ENCODE measurements at regions not wholly inside any gene's neighbourhood (a gene's known extent, or its start where the extent isn't known, plus 50 kb on each side); places are given as distances from the start of the nearest gene placed in this dataset.

DNA sequence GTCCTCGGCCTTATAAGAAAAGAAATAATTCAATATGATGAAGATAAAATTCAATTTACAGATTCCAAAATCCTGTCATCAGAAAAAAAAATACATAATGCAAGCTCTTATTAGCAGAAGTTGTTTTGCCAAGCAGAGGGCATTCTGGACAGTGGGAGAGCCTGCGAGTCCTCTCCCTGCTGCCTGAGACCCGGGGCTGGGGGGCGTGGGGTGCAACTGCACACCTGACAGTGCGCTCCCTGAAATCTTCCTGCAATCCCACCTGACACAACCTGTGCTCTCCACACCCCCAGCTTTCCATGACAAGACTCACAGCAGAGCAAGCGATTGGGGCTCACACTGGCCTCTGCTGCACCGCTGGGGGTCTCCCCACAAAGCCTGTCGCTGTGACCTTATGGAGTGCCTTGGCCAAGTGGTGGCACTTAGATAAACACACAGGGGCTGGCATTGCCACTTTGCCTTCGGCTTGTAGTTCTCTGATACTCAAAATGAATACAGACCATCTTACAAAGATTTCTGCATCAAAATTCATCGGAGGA lies 130.3 kb upstream of the PDE10A start:
- TF ChIP-seq TCF7 (CRISPR knock-in tag; IDR thresholded peaks at IDR 0.05; ENCODE audit: low read depth) (no peak), MYBL2 (CRISPR knock-in tag; IDR thresholded peaks at IDR 0.05) (no peak), GTF2I (CRISPR knock-in tag; conservative IDR thresholded peaks at IDR 0.05) (no peak), CREB1 (CRISPR knock-in tag; IDR thresholded peaks at IDR 0.05) (no peak), IRF2 (CRISPR knock-in tag; IDR thresholded peaks at IDR 0.05; ENCODE audit: borderline replicate concordance, low read depth) (no peak), JAZF1 (CRISPR knock-in tag; IDR thresholded peaks at IDR 0.05) (no peak), SOX15 (CRISPR knock-in tag; IDR thresholded peaks at IDR 0.05) (no peak)
- TF ChIP-seq, protein P1, sequence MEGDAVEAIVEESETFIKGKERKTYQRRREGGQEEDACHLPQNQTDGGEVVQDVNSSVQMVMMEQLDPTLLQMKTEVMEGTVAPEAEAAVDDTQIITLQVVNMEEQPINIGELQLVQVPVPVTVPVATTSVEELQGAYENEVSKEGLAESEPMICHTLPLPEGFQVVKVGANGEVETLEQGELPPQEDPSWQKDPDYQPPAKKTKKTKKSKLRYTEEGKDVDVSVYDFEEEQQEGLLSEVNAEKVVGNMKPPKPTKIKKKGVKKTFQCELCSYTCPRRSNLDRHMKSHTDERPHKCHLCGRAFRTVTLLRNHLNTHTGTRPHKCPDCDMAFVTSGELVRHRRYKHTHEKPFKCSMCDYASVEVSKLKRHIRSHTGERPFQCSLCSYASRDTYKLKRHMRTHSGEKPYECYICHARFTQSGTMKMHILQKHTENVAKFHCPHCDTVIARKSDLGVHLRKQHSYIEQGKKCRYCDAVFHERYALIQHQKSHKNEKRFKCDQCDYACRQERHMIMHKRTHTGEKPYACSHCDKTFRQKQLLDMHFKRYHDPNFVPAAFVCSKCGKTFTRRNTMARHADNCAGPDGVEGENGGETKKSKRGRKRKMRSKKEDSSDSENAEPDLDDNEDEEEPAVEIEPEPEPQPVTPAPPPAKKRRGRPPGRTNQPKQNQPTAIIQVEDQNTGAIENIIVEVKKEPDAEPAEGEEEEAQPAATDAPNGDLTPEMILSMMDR (IDR thresholded peaks at IDR 0.05): no peak
- TF ChIP-seq, protein P2, sequence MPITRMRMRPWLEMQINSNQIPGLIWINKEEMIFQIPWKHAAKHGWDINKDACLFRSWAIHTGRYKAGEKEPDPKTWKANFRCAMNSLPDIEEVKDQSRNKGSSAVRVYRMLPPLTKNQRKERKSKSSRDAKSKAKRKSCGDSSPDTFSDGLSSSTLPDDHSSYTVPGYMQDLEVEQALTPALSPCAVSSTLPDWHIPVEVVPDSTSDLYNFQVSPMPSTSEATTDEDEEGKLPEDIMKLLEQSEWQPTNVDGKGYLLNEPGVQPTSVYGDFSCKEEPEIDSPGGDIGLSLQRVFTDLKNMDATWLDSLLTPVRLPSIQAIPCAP (CRISPR knock-in tag; IDR thresholded peaks at IDR 0.05): no peak
- TF ChIP-seq, protein P3, sequence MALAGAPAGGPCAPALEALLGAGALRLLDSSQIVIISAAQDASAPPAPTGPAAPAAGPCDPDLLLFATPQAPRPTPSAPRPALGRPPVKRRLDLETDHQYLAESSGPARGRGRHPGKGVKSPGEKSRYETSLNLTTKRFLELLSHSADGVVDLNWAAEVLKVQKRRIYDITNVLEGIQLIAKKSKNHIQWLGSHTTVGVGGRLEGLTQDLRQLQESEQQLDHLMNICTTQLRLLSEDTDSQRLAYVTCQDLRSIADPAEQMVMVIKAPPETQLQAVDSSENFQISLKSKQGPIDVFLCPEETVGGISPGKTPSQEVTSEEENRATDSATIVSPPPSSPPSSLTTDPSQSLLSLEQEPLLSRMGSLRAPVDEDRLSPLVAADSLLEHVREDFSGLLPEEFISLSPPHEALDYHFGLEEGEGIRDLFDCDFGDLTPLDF (CRISPR knock-in tag; IDR thresholded peaks at IDR 0.05): no peak
- TF ChIP-seq, protein P4, sequence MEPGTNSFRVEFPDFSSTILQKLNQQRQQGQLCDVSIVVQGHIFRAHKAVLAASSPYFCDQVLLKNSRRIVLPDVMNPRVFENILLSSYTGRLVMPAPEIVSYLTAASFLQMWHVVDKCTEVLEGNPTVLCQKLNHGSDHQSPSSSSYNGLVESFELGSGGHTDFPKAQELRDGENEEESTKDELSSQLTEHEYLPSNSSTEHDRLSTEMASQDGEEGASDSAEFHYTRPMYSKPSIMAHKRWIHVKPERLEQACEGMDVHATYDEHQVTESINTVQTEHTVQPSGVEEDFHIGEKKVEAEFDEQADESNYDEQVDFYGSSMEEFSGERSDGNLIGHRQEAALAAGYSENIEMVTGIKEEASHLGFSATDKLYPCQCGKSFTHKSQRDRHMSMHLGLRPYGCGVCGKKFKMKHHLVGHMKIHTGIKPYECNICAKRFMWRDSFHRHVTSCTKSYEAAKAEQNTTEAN (CRISPR knock-in tag; IDR thresholded peaks at IDR 0.05): no peak
- TF ChIP-seq, protein P5, sequence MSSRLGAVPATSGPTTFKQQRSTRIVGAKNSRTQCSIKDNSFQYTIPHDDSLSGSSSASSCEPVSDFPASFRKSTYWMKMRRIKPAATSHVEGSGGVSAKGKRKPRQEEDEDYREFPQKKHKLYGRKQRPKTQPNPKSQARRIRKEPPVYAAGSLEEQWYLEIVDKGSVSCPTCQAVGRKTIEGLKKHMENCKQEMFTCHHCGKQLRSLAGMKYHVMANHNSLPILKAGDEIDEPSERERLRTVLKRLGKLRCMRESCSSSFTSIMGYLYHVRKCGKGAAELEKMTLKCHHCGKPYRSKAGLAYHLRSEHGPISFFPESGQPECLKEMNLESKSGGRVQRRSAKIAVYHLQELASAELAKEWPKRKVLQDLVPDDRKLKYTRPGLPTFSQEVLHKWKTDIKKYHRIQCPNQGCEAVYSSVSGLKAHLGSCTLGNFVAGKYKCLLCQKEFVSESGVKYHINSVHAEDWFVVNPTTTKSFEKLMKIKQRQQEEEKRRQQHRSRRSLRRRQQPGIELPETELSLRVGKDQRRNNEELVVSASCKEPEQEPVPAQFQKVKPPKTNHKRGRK (CRISPR knock-in tag; IDR thresholded peaks at IDR 0.05; ENCODE audit: borderline replicate concordance): no peak
